Mammary epithelial cell (primary cell): ENCODE measurements at regions not wholly inside any gene's neighbourhood (a gene's known extent, or its start where the extent isn't known, plus 50 kb on each side); places are given as distances from the start of the nearest gene placed in this dataset.

ENCODE experiments used
- CTCF ChIP-seq, 2 donors: IDR thresholded peaks in 1 of 2; conservative IDR thresholded peaks in 1 of 2; 2 replicates each; pipeline ENCODE4 v1.5.1; 2011 to 2012; ENCODE audit warnings: inconsistent platforms in 2 of 2, low read length in 2 of 2, mild to moderate bottlenecking in 2 of 2, control low read depth in 1 of 2, low read depth in 1 of 2; ENCODE audit not compliant: insufficient read depth in 1 of 2; ENCODE audit errors: extremely low read depth in 1 of 2
- EZH2 ChIP-seq: IDR thresholded peaks from 2 replicates; pipeline ENCODE4 v1.6.1; 2012; ENCODE audit warnings: low read length, inconsistent platforms, borderline replicate concordance

DNA sequence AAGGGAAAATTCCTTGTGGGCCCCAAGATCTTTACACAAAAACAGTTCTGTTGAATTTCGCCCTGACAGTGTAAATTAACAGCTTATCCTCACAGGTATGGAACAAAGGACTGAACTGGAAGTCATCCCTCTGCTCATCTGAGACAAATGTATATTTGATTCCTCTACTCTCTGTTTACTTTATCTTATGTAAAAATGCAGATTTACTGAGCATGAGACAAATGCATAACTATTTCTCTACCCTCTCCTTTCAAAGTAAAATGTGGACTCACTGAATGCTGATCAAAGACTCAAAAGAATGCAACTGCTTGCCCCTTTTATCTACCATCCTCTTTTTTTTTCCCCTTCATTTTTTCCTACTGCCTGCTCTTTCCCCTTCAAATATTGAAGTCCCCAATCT is 98.6 kb upstream of the CRBN start:
- TF ChIP-seq CTCF (conservative IDR thresholded peaks at IDR 0.05 in 1 of 2, IDR thresholded peaks at IDR 0.05 in 1 of 2; ENCODE audit: extremely low read depth in 1 of 2, insufficient read depth in 1 of 2, low read depth in 1 of 2, low read length in 2 of 2) (no peak), EZH2 (no peak)
